ENCODE measurements at regions not wholly inside any gene's neighbourhood (a gene's known extent, or its start where the extent isn't known, plus 50 kb on each side); places are given as distances from the start of the nearest gene placed in this dataset.

DNA sequence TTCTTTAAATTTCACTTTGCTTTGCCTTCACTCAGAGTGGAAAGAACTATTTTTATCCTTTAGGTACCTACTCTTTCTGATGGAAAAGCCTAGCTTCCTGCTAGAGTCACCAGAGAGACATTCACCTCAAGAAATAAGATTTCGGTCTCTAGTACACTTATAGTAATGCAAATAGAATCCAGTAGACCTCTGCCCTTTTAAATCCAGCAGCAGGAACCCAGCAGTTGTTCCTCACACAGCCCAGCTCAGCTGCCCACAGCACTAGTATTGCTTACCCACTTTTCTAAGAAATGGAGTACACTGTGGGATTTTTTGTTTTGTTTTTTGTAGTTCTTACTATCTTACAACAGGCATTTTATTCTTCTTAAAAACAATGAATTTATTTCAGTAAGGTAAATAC lies 497.0 kb upstream of the CCDC54 start:
- TF ChIP-seq, protein P1, sequence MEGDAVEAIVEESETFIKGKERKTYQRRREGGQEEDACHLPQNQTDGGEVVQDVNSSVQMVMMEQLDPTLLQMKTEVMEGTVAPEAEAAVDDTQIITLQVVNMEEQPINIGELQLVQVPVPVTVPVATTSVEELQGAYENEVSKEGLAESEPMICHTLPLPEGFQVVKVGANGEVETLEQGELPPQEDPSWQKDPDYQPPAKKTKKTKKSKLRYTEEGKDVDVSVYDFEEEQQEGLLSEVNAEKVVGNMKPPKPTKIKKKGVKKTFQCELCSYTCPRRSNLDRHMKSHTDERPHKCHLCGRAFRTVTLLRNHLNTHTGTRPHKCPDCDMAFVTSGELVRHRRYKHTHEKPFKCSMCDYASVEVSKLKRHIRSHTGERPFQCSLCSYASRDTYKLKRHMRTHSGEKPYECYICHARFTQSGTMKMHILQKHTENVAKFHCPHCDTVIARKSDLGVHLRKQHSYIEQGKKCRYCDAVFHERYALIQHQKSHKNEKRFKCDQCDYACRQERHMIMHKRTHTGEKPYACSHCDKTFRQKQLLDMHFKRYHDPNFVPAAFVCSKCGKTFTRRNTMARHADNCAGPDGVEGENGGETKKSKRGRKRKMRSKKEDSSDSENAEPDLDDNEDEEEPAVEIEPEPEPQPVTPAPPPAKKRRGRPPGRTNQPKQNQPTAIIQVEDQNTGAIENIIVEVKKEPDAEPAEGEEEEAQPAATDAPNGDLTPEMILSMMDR (IDR thresholded peaks at IDR 0.05; ENCODE audit: insufficient read depth, low read length): no peak
- TF ChIP-seq POLR2AphosphoS5 (IDR thresholded peaks at IDR 0.05; ENCODE audit: low read depth) (no peak), REST (IDR thresholded peaks at IDR 0.05; ENCODE audit: insufficient replicate concordance, low read depth) (no peak), GABPA (IDR thresholded peaks at IDR 0.05; ENCODE audit: low read depth) (no peak), SPI1 (IDR thresholded peaks at IDR 0.05; ENCODE audit: borderline replicate concordance, low read depth) (no peak)

Data from HL-60 (cell line).